ENCODE measurements at regions not wholly inside any gene's neighbourhood (a gene's known extent, or its start where the extent isn't known, plus 50 kb on each side); places are given as distances from the start of the nearest gene placed in this dataset.

GRCh38 chr1:40926441-40926840 lies 53.1 kb upstream of the CTPS1 start:
- POLR2A ChIA-PET, result no interaction called here
- peaks cover 2% of the 10 kb centered on the region for H3F3A ChIP-seq (replicated peaks; ENCODE audit: insufficient read depth)
- CTCF ChIA-PET, result interaction anchor here (1.3 to 2.3 kb wide), 2 partner anchors 26 to 77 kb away, joined by 3 to 8 read pairs; no protein-coding TSS in a partner anchor
- no peak overlapping the region for H3K9ac ChIP-seq
- peaks cover 0 to 3% of the 10 kb centered on the region in 2 experiments; a peak in 1 of 4 replicates for H3K4me1 ChIP-seq (ENCODE audit: control insufficient read depth in 1 of 2, insufficient read depth in 2 of 2, low read depth in 1 of 2, low read length in 1 of 2)
- no peaks in the 10 kb centered on the region for H3K79me2 ChIP-seq (ENCODE audit: insufficient read depth)
- TF ChIP-seq ELF1 (IDR thresholded peaks at IDR 0.05) (no peak), RAD21 (IDR thresholded peaks at IDR 0.05; ENCODE audit: low read length) (no peak), RCOR1 (IDR thresholded peaks at IDR 0.05; ENCODE audit: low read length) (no peak)
- H3K4me2 ChIP-seq, result no peak overlapping the region
- 87% methylated on average over 6 of the region's 6 CpGs for WGBS (ENCODE audit: low lambda C conversion rate)
- H4K20me1 ChIP-seq (ENCODE audit: insufficient read depth), result no peaks in the 10 kb centered on the region
- H3K27me3 ChIP-seq (ENCODE audit: insufficient read depth), result no peaks in the 10 kb centered on the region
- no peak for DNase-seq
- no peaks in the 10 kb centered on the region for H3K9me2 ChIP-seq
- no peaks in the 10 kb centered on the region for H3K9me3 ChIP-seq
- no peak overlapping the region for H3K27ac ChIP-seq (ENCODE audit: low read depth in 2 of 2, low read length in 1 of 2)
- H3K36me3 ChIP-seq (replicated peaks in 1 of 2; ENCODE audit: control insufficient read depth in 1 of 2, insufficient read depth in 2 of 2, low read length in 1 of 2), result no peaks in the 10 kb centered on the region
- H3K4me3 ChIP-seq (ENCODE audit: low read depth in 2 of 2, low read length in 1 of 2), result no peak overlapping the region
- H2AFZ ChIP-seq (ENCODE audit: low read depth), result no peak overlapping the region

- Histone ChIP-seq H4K20me1 (ENCODE audit: insufficient read depth) (no peaks in the 10 kb centered on the region), H3K27me3 (ENCODE audit: insufficient read depth) (no peaks in the 10 kb centered on the region), H3K4me2 (no peak overlapping the region), H3K27ac (ENCODE audit: low read depth in 2 of 2, low read length in 1 of 2) (no peak overlapping the region), H3K9ac (no peak overlapping the region), H3K9me3 (no peaks in the 10 kb centered on the region), H3K4me1 (ENCODE audit: control insufficient read depth in 1 of 2, insufficient read depth in 2 of 2, low read depth in 1 of 2, low read length in 1 of 2) (peaks cover 0 to 3% of the 10 kb centered on the region in 2 experiments; a peak in 1 of 4 replicates), H3K4me3 (ENCODE audit: low read depth in 2 of 2, low read length in 1 of 2) (no peak overlapping the region), H2AFZ (ENCODE audit: low read depth) (no peak overlapping the region), H3K36me3 (replicated peaks in 1 of 2; ENCODE audit: control insufficient read depth in 1 of 2, insufficient read depth in 2 of 2, low read length in 1 of 2) (no peaks in the 10 kb centered on the region), H3K9me2 (no peaks in the 10 kb centered on the region), H3F3A (replicated peaks; ENCODE audit: insufficient read depth) (peaks cover 2% of the 10 kb centered on the region), H3K79me2 (ENCODE audit: insufficient read depth) (no peaks in the 10 kb centered on the region)
- ChIA-PET POLR2A (no interaction called here), CTCF (interaction anchor here (2.3 kb wide), 1 partner anchor 25 kb away, joined by 8 read pairs; no protein-coding TSS in a partner anchor)
- WGBS (ENCODE audit: low lambda C conversion rate), result 97% methylated on average over 4 of the region's 4 CpGs
- TF ChIP-seq FOSL2 (IDR thresholded peaks at IDR 0.05; ENCODE audit: borderline replicate concordance, low read depth), result no peak
- no peak for TF ChIP-seq MXI1 (IDR thresholded peaks at IDR 0.05; ENCODE audit: low read depth, low read length)
- no peak for TF ChIP-seq TEAD4 (IDR thresholded peaks at IDR 0.05; ENCODE audit: borderline replicate concordance, insufficient read depth)
- no peak for TF ChIP-seq NRF1 (IDR thresholded peaks at IDR 0.05; ENCODE audit: low read depth, low read length)
- no peak for TF ChIP-seq YY1 (IDR thresholded peaks at IDR 0.05; ENCODE audit: low read depth)
- TF ChIP-seq RCOR1 (IDR thresholded peaks at IDR 0.05; ENCODE audit: low read length), result no peak
- no peak for TF ChIP-seq MAX (IDR thresholded peaks at IDR 0.05; ENCODE audit: low read depth)
- TF ChIP-seq ELF1 (IDR thresholded peaks at IDR 0.05), result no peak
- DNase-seq, result no peak
These were observed 51.7 kb upstream of the CTPS1 start for GRCh38 chr1:40927781-40928180.

- Histone ChIP-seq H3K27ac (ENCODE audit: low read depth in 2 of 2, low read length in 1 of 2) (no peak overlapping the region), H3K9me3 (no peaks in the 10 kb centered on the region), H3K9ac (no peak overlapping the region), H3K27me3 (ENCODE audit: insufficient read depth) (no peaks in the 10 kb centered on the region), H2AFZ (ENCODE audit: low read depth) (no peak overlapping the region), H3K36me3 (replicated peaks in 1 of 2; ENCODE audit: control insufficient read depth in 1 of 2, insufficient read depth in 2 of 2, low read length in 1 of 2) (no peaks in the 10 kb centered on the region), H3K4me2 (no peak overlapping the region), H3F3A (replicated peaks; ENCODE audit: insufficient read depth) (peaks cover 2% of the 10 kb centered on the region), H3K79me2 (ENCODE audit: insufficient read depth) (no peaks in the 10 kb centered on the region), H4K20me1 (ENCODE audit: insufficient read depth) (no peaks in the 10 kb centered on the region), H3K4me1 (ENCODE audit: control insufficient read depth in 1 of 2, insufficient read depth in 2 of 2, low read depth in 1 of 2, low read length in 1 of 2) (no peaks in the 10 kb centered on the region), H3K9me2 (no peaks in the 10 kb centered on the region), H3K4me3 (ENCODE audit: low read depth in 2 of 2, low read length in 1 of 2) (no peak overlapping the region)
- 100% methylated on average over 2 of the region's 2 CpGs for WGBS (ENCODE audit: low lambda C conversion rate)
- ChIA-PET POLR2A (no interaction called here), CTCF (interaction anchor here (1.7 kb wide), 1 partner anchor 46 kb away, joined by 3 read pairs; no protein-coding TSS in a partner anchor)
- no peak for DNase-seq
- no peak for TF ChIP-seq CHD2 (IDR thresholded peaks at IDR 0.05; ENCODE audit: low read length, partially characterized antibody)
- no peak for TF ChIP-seq ELF1 (IDR thresholded peaks at IDR 0.05)
- no peak for TF ChIP-seq FOXJ3 (CRISPR knock-in tag; IDR thresholded peaks at IDR 0.05)
- TF ChIP-seq EP300 (IDR thresholded peaks at IDR 0.05; ENCODE audit: borderline replicate concordance in 1 of 2, low read depth in 1 of 2, low read length in 1 of 2), result no peak
- no peak for TF ChIP-seq CTCF (IDR thresholded peaks at IDR 0.05)
- no peak for TF ChIP-seq RCOR1 (IDR thresholded peaks at IDR 0.05; ENCODE audit: low read length)
- no peak for TF ChIP-seq POLR2AphosphoS5 (IDR thresholded peaks at IDR 0.05; ENCODE audit: low read depth, low read length)
- no peak for TF ChIP-seq TAF1 (IDR thresholded peaks at IDR 0.05; ENCODE audit: borderline replicate concordance, low read depth, low read length)
- TF ChIP-seq ZBTB33 (IDR thresholded peaks at IDR 0.05; ENCODE audit: borderline replicate concordance, low read depth), result no peak
- no peak for TF ChIP-seq USF2 (IDR thresholded peaks at IDR 0.05; ENCODE audit: borderline replicate concordance, low read depth, low read length)
- TF ChIP-seq MAX (IDR thresholded peaks at IDR 0.05; ENCODE audit: low read depth), result no peak
These were observed 50.8 kb upstream of the CTPS1 start for GRCh38 chr1:40928699-40929098.

Data from SK-N-SH (cell line).